ENCODE measurements at regions not wholly inside any gene's neighbourhood (a gene's known extent, or its start where the extent isn't known, plus 50 kb on each side); places are given as distances from the start of the nearest gene placed in this dataset.
"Not testable (repeated sequence)": the region's sequence is repeated elsewhere in the genome, so short reads cannot be mapped to it uniquely, and the experiment has no call there.

- ATAC-seq (no peak), DNase-seq (no peak)
- Mint-ChIP-seq H3K4me1 (no peaks in the 10 kb centered on the region), H3K9me3 (peaks cover 4 to 7% of the 10 kb centered on the region in 2 donors), H3K27me3 (ENCODE audit: low read depth in 2 of 2) (no peaks in the 10 kb centered on the region), H3K36me3 (no peaks in the 10 kb centered on the region), H3K27ac (no peak overlapping the region), H3K4me3 (no peak overlapping the region)
- Histone ChIP-seq H3K27me3 (ENCODE audit: control insufficient read depth, insufficient read depth, low read length) (no peaks in the 10 kb centered on the region), H3K4me3 (ENCODE audit: low read length) (no peak overlapping the region), H3K27ac (ENCODE audit: low read length) (no peak overlapping the region), H3K36me3 (ENCODE audit: control insufficient read depth, insufficient read depth, low read length) (no peaks in the 10 kb centered on the region), H3K4me1 (ENCODE audit: control insufficient read depth, insufficient read depth, low read length) (no peaks in the 10 kb centered on the region), H3K9me3 (ENCODE audit: control insufficient read depth, insufficient read depth, low read length) (no peaks in the 10 kb centered on the region)
- WGBS (ENCODE audit: insufficient coverage) = no CpG with 5 or more reads among the region's 1 CpG
- TF ChIP-seq CTCF (IDR thresholded peaks at IDR 0.05) = no peak
- intact Hi-C loops (cut with micrococcal nuclease) = no loop called here
These were observed 607.3 kb downstream of the STK39 start for GRCh38 chr2:167640096-167640495.

- H3K27me3 Mint-ChIP-seq (ENCODE audit: low read depth in 2 of 2) = no peaks in the 10 kb centered on the region
- intact Hi-C loops (cut with micrococcal nuclease) = no loop called here
- H3K4me3 Mint-ChIP-seq = no peak overlapping the region
- no peak overlapping the region for H3K27ac Mint-ChIP-seq
- no peak for TF ChIP-seq CTCF (IDR thresholded peaks at IDR 0.05)
- Histone ChIP-seq H3K27me3 (ENCODE audit: control insufficient read depth, insufficient read depth, low read length) (no peaks in the 10 kb centered on the region), H3K9me3 (ENCODE audit: control insufficient read depth, insufficient read depth, low read length) (no peaks in the 10 kb centered on the region), H3K27ac (ENCODE audit: low read length) (no peak overlapping the region), H3K4me1 (ENCODE audit: control insufficient read depth, insufficient read depth, low read length) (no peaks in the 10 kb centered on the region), H3K36me3 (ENCODE audit: control insufficient read depth, insufficient read depth, low read length) (no peaks in the 10 kb centered on the region), H3K4me3 (ENCODE audit: low read length) (no peak overlapping the region)
- peaks cover 6 to 7% of the 10 kb centered on the region in 2 donors for H3K9me3 Mint-ChIP-seq
- H3K36me3 Mint-ChIP-seq = no peaks in the 10 kb centered on the region
- H3K4me1 Mint-ChIP-seq = no peaks in the 10 kb centered on the region
- DNase-seq (no peak), ATAC-seq (no peak)
These were observed 609.7 kb downstream of the STK39 start for GRCh38 chr2:167637741-167638140.

GRCh38 chr2:167632271-167632670 lies 615.1 kb downstream of the STK39 start:
- H3K9me3 Mint-ChIP-seq; DNase-seq; H3K27ac Mint-ChIP-seq; H3K36me3 ChIP-seq (ENCODE audit: control insufficient read depth, insufficient read depth, low read length); H3K4me1 ChIP-seq (ENCODE audit: control insufficient read depth, insufficient read depth, low read length); H3K4me3 Mint-ChIP-seq; intact Hi-C loops (cut with micrococcal nuclease); ATAC-seq; H3K27me3 ChIP-seq (ENCODE audit: control insufficient read depth, insufficient read depth, low read length); H3K27ac ChIP-seq (ENCODE audit: low read length); H3K4me1 Mint-ChIP-seq; H3K36me3 Mint-ChIP-seq; H3K4me3 ChIP-seq (ENCODE audit: low read length); H3K27me3 Mint-ChIP-seq (ENCODE audit: low read depth in 2 of 2); H3K9me3 ChIP-seq (ENCODE audit: control insufficient read depth, insufficient read depth, low read length): not testable (repeated sequence)
- WGBS (ENCODE audit: insufficient coverage) = 80% methylated on average over 1 of the region's 1 CpG

- no peaks in the 10 kb centered on the region for H3K9me3 ChIP-seq (ENCODE audit: control insufficient read depth, insufficient read depth, low read length)
- H3K27ac Mint-ChIP-seq = no peak overlapping the region
- H3K9me3 Mint-ChIP-seq = peaks cover 1 to 2% of the 10 kb centered on the region in 2 donors
- DNase-seq (no peak), ATAC-seq (no peak)
- no peak overlapping the region for H3K27ac ChIP-seq (ENCODE audit: low read length)
- no peaks in the 10 kb centered on the region for H3K4me1 Mint-ChIP-seq
- no peaks in the 10 kb centered on the region for H3K27me3 ChIP-seq (ENCODE audit: control insufficient read depth, insufficient read depth, low read length)
- no peaks in the 10 kb centered on the region for H3K36me3 ChIP-seq (ENCODE audit: control insufficient read depth, insufficient read depth, low read length)
- intact Hi-C loops (cut with micrococcal nuclease) = no loop called here
- no peak overlapping the region for H3K4me3 Mint-ChIP-seq
- H3K36me3 Mint-ChIP-seq = no peaks in the 10 kb centered on the region
- no peaks in the 10 kb centered on the region for H3K27me3 Mint-ChIP-seq (ENCODE audit: low read depth in 2 of 2)
- no peaks in the 10 kb centered on the region for H3K4me1 ChIP-seq (ENCODE audit: control insufficient read depth, insufficient read depth, low read length)
- no peak for TF ChIP-seq CTCF (IDR thresholded peaks at IDR 0.05)
- no peak overlapping the region for H3K4me3 ChIP-seq (ENCODE audit: low read length)
These were observed 620.4 kb downstream of the STK39 start for GRCh38 chr2:167626961-167627360.
